ENCODE measurements at regions not wholly inside any gene's neighbourhood (a gene's known extent, or its start where the extent isn't known, plus 50 kb on each side); places are given as distances from the start of the nearest gene placed in this dataset.

DNA sequence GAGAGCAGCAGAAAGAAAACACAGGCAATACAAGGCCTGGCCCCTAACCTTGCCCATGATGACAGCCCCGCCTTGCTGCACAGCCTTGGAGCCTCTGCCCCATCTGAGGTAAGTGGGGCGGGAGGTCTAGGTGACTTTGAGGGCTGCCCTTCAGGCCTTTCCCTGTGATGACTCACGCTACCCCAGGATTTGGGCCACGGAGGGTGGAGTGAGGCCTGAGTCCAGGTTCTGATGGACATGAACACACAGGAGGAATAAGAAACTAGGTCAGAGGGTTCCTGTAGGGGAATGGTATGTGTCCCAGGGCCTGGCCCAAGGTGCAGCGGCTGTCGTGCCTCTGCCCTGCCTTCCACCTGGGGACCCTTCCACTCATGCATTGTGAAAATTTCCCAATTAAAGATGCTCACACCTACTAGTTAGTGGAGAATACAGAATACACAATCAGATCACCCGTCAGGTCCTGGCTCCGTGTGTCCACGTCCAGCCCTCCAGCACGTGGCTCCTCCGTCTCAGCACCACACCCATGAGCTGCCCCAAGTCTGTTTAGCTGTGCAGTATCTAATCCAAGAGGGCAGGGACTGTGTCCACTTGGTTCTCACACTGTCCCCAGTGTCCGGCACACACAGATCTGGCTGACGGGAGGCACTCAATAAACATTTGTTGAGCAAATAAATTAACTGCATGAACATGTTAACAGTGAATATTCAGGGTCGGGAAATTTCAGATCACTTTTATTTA is 111.0 kb downstream of the CHST1 start:
- Histone ChIP-seq H3K27ac (ENCODE audit: low read depth, low read length) (no peak overlapping the region), H3K9ac (ENCODE audit: low read length) (no peak overlapping the region), H3K36me3 (ENCODE audit: control insufficient read depth, insufficient read depth, low read length) (no peaks in the 10 kb centered on the region), H3K4me1 (ENCODE audit: control insufficient read depth, insufficient read depth, low read length) (no peaks in the 10 kb centered on the region), H3K4me3 (ENCODE audit: low read depth, low read length) (no peak overlapping the region), H3K9me3 (ENCODE audit: control insufficient read depth, insufficient read depth, low read depth, low read length) (peaks cover 8% of the 10 kb centered on the region; the same call in 1 of the 2 replicates), H3K27me3 (ENCODE audit: control insufficient read depth, insufficient read depth, low read length) (no peaks in the 10 kb centered on the region)

DNA sequence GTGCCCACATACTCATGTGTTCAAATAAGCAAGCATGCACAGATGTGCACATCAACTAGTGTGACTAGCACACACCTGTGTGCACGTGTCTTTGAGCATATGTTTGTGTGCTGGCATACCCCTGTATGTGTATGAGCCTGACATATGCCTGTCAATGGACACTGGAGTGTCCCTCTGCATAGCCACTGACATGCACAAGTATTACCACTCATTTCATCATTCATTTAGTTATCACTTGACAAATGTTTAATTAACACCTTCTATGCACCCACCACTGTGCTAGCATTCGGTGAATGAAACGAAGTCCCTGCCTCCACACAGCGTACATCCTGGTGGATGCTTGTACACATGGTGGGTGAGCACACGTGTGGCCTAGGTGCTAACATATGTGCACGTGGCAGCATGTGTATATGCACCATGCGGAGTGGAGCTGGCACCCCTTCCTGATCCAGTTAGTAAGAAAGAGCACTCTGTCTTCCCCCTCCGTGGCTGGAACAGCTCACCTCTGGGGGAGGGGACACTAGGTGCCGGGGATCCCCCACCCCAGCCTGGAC is 112.0 kb downstream of the CHST1 start:
- Histone ChIP-seq H3K9me3 (ENCODE audit: control insufficient read depth, insufficient read depth, low read depth, low read length) (peaks cover 8% of the 10 kb centered on the region; the same call in 1 of the 2 replicates), H3K4me1 (ENCODE audit: control insufficient read depth, insufficient read depth, low read length) (no peaks in the 10 kb centered on the region), H3K27ac (ENCODE audit: low read depth, low read length) (no peak overlapping the region), H3K36me3 (ENCODE audit: control insufficient read depth, insufficient read depth, low read length) (no peaks in the 10 kb centered on the region), H3K27me3 (ENCODE audit: control insufficient read depth, insufficient read depth, low read length) (no peaks in the 10 kb centered on the region), H3K9ac (ENCODE audit: low read length) (no peak overlapping the region), H3K4me3 (ENCODE audit: low read depth, low read length) (no peak overlapping the region)

DNA sequence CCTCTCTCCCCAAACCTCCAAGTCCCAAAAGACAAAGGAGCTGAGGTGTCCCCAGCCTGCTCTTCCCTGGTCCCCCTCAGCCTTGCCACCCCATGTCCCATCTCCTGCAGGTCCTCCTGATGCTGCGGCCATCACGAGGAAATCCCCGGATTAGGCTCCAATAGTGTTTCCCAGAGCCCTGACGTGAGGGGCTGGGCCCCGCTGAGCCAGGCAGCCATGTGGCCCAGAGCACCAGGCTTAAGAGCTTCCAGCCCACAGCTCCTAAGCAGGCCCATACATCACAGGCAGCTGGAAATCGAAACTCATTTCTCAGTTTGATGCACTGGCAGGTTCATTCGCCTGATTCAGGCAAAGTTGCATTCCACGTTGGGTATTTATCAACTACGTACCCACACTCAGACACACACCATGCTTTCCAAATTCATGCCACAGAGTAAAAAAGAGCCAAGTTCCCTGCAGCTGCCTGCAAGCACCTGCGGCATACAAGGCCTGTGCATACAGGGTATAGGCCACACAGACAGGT is 114.2 kb downstream of the CHST1 start:
- no peaks in the 10 kb centered on the region for H3K36me3 ChIP-seq (ENCODE audit: control insufficient read depth, insufficient read depth, low read length)
- no peaks in the 10 kb centered on the region for H3K4me1 ChIP-seq (ENCODE audit: control insufficient read depth, insufficient read depth, low read length)
- H3K27ac ChIP-seq (ENCODE audit: low read depth, low read length), result no peak overlapping the region
- no peak overlapping the region for H3K4me3 ChIP-seq (ENCODE audit: low read depth, low read length)
- no peaks in the 10 kb centered on the region for H3K9me3 ChIP-seq (ENCODE audit: control insufficient read depth, insufficient read depth, low read depth, low read length)
- H3K27me3 ChIP-seq (ENCODE audit: control insufficient read depth, insufficient read depth, low read length), result peaks cover 3% of the 10 kb centered on the region; the same call in 1 of the 2 replicates
- H3K9ac ChIP-seq (ENCODE audit: low read length), result no peak overlapping the region

- Histone ChIP-seq H3K9me3 (ENCODE audit: control insufficient read depth, insufficient read depth, low read depth, low read length) (no peaks in the 10 kb centered on the region), H3K27me3 (ENCODE audit: control insufficient read depth, insufficient read depth, low read length) (peaks cover 3% of the 10 kb centered on the region; the same call in 1 of the 2 replicates), H3K4me3 (ENCODE audit: low read depth, low read length) (no peak overlapping the region), H3K9ac (ENCODE audit: low read length) (no peak overlapping the region), H3K4me1 (ENCODE audit: control insufficient read depth, insufficient read depth, low read length) (no peaks in the 10 kb centered on the region), H3K27ac (ENCODE audit: low read depth, low read length) (no peak overlapping the region), H3K36me3 (ENCODE audit: control insufficient read depth, insufficient read depth, low read length) (no peaks in the 10 kb centered on the region)
These were observed 116.2 kb downstream of the CHST1 start for GRCh38 chr11:45549257-45549656.

DNA sequence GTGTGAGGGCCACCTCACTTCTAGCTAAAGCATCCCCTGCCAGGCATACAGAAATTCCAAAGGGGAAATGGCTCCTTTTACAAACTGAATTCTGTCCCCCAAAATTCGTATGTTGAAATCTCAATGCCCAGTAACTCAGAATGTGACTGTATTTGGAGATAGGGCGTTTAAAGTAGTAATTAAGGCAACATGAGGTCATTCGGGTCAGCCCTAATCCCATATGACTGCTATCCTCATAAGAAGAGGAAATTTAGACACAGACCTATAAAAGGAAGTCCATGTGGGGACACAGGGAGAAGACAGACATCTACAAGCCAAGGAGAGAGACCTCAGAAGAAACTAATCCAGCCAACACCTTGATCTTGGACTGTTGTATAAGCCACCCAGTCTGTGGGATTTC is 119.1 kb downstream of the CHST1 start:
- Histone ChIP-seq H3K9ac (ENCODE audit: low read length) (no peak overlapping the region), H3K27ac (ENCODE audit: low read depth, low read length) (no peak overlapping the region), H3K4me3 (ENCODE audit: low read depth, low read length) (no peak overlapping the region)

GRCh38 chr11:45544826-45545225 is 120.6 kb downstream of the CHST1 start:
- Histone ChIP-seq H3K9ac (ENCODE audit: low read length) (no peak overlapping the region), H3K4me1 (ENCODE audit: control insufficient read depth, insufficient read depth, low read length) (no peaks in the 10 kb centered on the region), H3K9me3 (ENCODE audit: control insufficient read depth, insufficient read depth, low read depth, low read length) (no peaks in the 10 kb centered on the region), H3K27me3 (ENCODE audit: control insufficient read depth, insufficient read depth, low read length) (peaks cover 22% of the 10 kb centered on the region; the same call in 1 of the 2 replicates), H3K27ac (ENCODE audit: low read depth, low read length) (no peak overlapping the region), H3K4me3 (ENCODE audit: low read depth, low read length) (no peak overlapping the region), H3K36me3 (ENCODE audit: control insufficient read depth, insufficient read depth, low read length) (no peaks in the 10 kb centered on the region)

More for the DNA sequence above, 119.1 kb downstream of the CHST1 start:
- Histone ChIP-seq H3K4me1 (ENCODE audit: control insufficient read depth, insufficient read depth, low read length) (no peaks in the 10 kb centered on the region), H3K36me3 (ENCODE audit: control insufficient read depth, insufficient read depth, low read length) (no peaks in the 10 kb centered on the region), H3K9me3 (ENCODE audit: control insufficient read depth, insufficient read depth, low read depth, low read length) (no peaks in the 10 kb centered on the region), H3K27me3 (ENCODE audit: control insufficient read depth, insufficient read depth, low read length) (peaks cover 22% of the 10 kb centered on the region; the same call in 1 of the 2 replicates)

DNA sequence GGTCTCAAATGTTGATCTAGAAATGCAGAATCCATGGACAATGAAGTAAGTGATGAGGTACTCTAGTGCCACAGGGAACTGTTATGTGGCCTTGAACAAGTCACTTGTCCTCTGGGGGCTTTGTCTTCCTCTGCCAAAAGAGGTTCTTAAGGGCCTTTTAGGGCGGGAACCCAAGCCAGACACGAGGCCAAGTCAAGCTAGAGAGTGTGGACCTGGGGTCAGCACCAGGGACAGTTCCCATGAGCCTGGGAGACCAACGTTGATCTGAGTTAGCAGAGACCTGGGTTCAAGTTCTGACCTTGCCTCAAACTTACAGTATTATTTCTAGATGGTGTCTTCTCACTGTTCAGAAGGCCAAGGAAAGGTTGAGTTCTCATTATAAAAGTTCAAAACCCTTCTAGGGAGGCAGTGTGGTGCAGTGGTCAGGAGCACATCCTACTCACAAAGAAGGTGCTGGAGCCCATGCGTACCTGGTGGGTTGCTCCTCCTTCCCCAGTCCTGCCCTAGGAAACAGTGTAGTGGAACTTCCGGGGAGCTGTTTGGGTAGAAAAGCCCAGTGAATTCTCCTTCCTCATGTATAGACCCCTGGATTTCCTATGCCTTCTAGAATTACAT is 121.5 kb downstream of the CHST1 start:
- H3K27ac ChIP-seq (ENCODE audit: low read depth, low read length), result no peak overlapping the region
- no peak overlapping the region for H3K9ac ChIP-seq (ENCODE audit: low read length)
- H3K9me3 ChIP-seq (ENCODE audit: control insufficient read depth, insufficient read depth, low read depth, low read length), result no peaks in the 10 kb centered on the region
- H3K27me3 ChIP-seq (ENCODE audit: control insufficient read depth, insufficient read depth, low read length), result peaks cover 22% of the 10 kb centered on the region; the same call in 1 of the 2 replicates
- H3K4me1 ChIP-seq (ENCODE audit: control insufficient read depth, insufficient read depth, low read length), result no peaks in the 10 kb centered on the region
- H3K4me3 ChIP-seq (ENCODE audit: low read depth, low read length), result no peak overlapping the region
- no peaks in the 10 kb centered on the region for H3K36me3 ChIP-seq (ENCODE audit: control insufficient read depth, insufficient read depth, low read length)

DNA sequence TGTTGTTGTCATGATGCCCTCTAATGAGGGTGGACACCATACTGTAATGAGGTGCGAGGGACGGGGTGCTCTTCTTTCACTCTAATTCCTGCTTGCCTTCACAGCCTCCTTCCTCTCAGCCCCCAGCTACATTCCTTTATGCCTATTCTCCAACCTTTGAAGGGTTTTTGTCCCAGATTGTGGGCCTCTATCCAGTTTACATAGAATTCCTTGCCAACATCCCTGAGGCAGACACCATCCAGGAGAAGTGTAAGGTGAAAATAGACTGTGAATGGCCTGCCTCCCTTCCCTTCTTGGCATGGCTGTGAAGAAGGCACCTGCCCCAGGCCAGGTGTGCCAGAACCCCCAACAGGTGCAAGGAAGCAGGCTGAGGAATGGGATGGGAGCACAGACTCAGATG is 122.3 kb downstream of the CHST1 start:
- no peak overlapping the region for H3K9ac ChIP-seq (ENCODE audit: low read length)
- H3K9me3 ChIP-seq (ENCODE audit: control insufficient read depth, insufficient read depth, low read depth, low read length), result no peaks in the 10 kb centered on the region
- H3K36me3 ChIP-seq (ENCODE audit: control insufficient read depth, insufficient read depth, low read length), result no peaks in the 10 kb centered on the region
- H3K4me3 ChIP-seq (ENCODE audit: low read depth, low read length), result no peak overlapping the region
- H3K27me3 ChIP-seq (ENCODE audit: control insufficient read depth, insufficient read depth, low read length), result peaks cover 22% of the 10 kb centered on the region; the same call in 1 of the 2 replicates
- no peak overlapping the region for H3K27ac ChIP-seq (ENCODE audit: low read depth, low read length)
- no peaks in the 10 kb centered on the region for H3K4me1 ChIP-seq (ENCODE audit: control insufficient read depth, insufficient read depth, low read length)

- H3K27ac ChIP-seq (ENCODE audit: low read depth, low read length), result no peak overlapping the region
- H3K36me3 ChIP-seq (ENCODE audit: control insufficient read depth, insufficient read depth, low read length), result no peaks in the 10 kb centered on the region
- peaks cover 22% of the 10 kb centered on the region; the same call in 1 of the 2 replicates for H3K27me3 ChIP-seq (ENCODE audit: control insufficient read depth, insufficient read depth, low read length)
These were observed 123.6 kb downstream of the CHST1 start for GRCh38 chr11:45541693-45542434.

GRCh38 chr11:45538939-45539338 is 126.5 kb downstream of the CHST1 start:
- H3K27me3 ChIP-seq (ENCODE audit: control insufficient read depth, insufficient read depth, low read length), result peaks cover 19% of the 10 kb centered on the region; the same call in 1 of the 2 replicates
- H3K4me1 ChIP-seq (ENCODE audit: control insufficient read depth, insufficient read depth, low read length), result no peaks in the 10 kb centered on the region
- no peaks in the 10 kb centered on the region for H3K9me3 ChIP-seq (ENCODE audit: control insufficient read depth, insufficient read depth, low read depth, low read length)
- no peak overlapping the region for H3K9ac ChIP-seq (ENCODE audit: low read length)
- no peak overlapping the region for H3K4me3 ChIP-seq (ENCODE audit: low read depth, low read length)
- H3K36me3 ChIP-seq (ENCODE audit: control insufficient read depth, insufficient read depth, low read length), result no peaks in the 10 kb centered on the region
- H3K27ac ChIP-seq (ENCODE audit: low read depth, low read length), result no peak overlapping the region

More at GRCh38 chr11:45541693-45542434, 123.6 kb downstream of the CHST1 start:
- Histone ChIP-seq H3K9me3 (ENCODE audit: control insufficient read depth, insufficient read depth, low read depth, low read length) (no peaks in the 10 kb centered on the region), H3K4me1 (ENCODE audit: control insufficient read depth, insufficient read depth, low read length) (no peaks in the 10 kb centered on the region), H3K9ac (ENCODE audit: low read length) (no peak overlapping the region), H3K4me3 (ENCODE audit: low read depth, low read length) (no peak overlapping the region)
